PC-9 (cell line): ENCODE measurements at regions not wholly inside any gene's neighbourhood (a gene's known extent, or its start where the extent isn't known, plus 50 kb on each side); places are given as distances from the start of the nearest gene placed in this dataset.

Experiments used
- EZH2 ChIP-seq: fragments of 200-600 bp; sonication (generic); IDR thresholded peaks from 2 replicates; pipeline ENCODE4 v1.8.0; 2017; ENCODE audit warnings: antibody characterized with exemption, low read depth
- TF ChIP-seq, protein P1 (sequence below): fragments of 200-600 bp; sonication (generic); conservative IDR thresholded peaks from 2 replicates; pipeline ENCODE4 v1.6.1; 2017; ENCODE audit warnings: mixed run types, antibody characterized with exemption, mild to moderate bottlenecking, moderate library complexity

DNA sequence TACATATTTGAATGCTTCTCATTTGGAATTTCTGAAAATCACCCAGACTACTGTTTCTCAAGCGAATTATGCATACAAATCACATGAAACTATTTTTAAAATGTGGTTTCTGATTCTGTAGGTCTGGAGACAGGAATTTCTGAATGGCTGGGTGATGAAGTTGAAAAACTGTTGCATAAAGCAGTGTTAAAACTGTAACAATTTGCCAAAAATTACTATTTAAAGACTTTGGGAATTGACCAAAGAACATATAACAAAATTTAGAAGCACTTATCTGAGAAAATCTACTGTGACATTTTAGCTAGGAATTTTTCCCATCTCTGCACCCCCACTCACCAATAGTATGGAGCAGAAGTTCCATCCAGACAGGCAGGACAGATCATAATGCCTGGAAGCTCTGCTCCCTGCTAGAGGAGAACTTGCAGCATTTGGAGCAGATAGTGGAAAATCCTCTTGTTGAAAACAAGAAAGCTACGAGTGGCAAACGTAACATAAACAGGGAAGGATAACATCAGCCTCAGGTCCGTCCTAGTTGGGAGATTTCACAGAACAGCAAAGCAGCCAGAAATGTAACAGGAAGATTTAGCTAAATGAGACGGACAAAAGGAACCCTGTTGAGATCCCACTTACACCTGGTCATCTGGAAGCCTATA lies 132.3 kb upstream of the MCTP2 start:
- TF ChIP-seq, protein P1, sequence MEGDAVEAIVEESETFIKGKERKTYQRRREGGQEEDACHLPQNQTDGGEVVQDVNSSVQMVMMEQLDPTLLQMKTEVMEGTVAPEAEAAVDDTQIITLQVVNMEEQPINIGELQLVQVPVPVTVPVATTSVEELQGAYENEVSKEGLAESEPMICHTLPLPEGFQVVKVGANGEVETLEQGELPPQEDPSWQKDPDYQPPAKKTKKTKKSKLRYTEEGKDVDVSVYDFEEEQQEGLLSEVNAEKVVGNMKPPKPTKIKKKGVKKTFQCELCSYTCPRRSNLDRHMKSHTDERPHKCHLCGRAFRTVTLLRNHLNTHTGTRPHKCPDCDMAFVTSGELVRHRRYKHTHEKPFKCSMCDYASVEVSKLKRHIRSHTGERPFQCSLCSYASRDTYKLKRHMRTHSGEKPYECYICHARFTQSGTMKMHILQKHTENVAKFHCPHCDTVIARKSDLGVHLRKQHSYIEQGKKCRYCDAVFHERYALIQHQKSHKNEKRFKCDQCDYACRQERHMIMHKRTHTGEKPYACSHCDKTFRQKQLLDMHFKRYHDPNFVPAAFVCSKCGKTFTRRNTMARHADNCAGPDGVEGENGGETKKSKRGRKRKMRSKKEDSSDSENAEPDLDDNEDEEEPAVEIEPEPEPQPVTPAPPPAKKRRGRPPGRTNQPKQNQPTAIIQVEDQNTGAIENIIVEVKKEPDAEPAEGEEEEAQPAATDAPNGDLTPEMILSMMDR = no peak
- TF ChIP-seq EZH2 = no peak
